ENCODE measurements at regions not wholly inside any gene's neighbourhood (a gene's known extent, or its start where the extent isn't known, plus 50 kb on each side); places are given as distances from the start of the nearest gene placed in this dataset.

- no peaks in the 10 kb centered on the region for H3K4me1 ChIP-seq
- in situ Hi-C loops (cut with MboI; ENCODE audit: low sequenced_read_pairs in 4 of 4) (no loop called here), intact Hi-C loops (cut with DNase I; ENCODE audit: low total_unique reads) (no loop called here)
- TF ChIP-seq CTCF (IDR thresholded peaks at IDR 0.05 in 4 of 5, conservative IDR thresholded peaks at IDR 0.05 in 1 of 5) (no peak), POLR2A (IDR thresholded peaks at IDR 0.05) (no peak)
- H3K9me3 ChIP-seq, result no peaks in the 10 kb centered on the region
- no peaks in the 10 kb centered on the region for H3K27me3 ChIP-seq
- no peak overlapping the region for H3K4me3 ChIP-seq
- ATAC-seq (no peak), DNase-seq (no peak)
- no peak overlapping the region for H3K27ac ChIP-seq
- no peaks in the 10 kb centered on the region for H3K36me3 ChIP-seq
Observed at GRCh38 chr1:30129421-30130055, 593.8 kb downstream of the MATN1 start.

GRCh38 chr1:30129001-30129408 is 594.4 kb downstream of the MATN1 start:
- Histone ChIP-seq H3K4me3 (no peak overlapping the region), H3K27ac (no peak overlapping the region), H3K36me3 (no peaks in the 10 kb centered on the region), H3K27me3 (no peaks in the 10 kb centered on the region), H3K9me3 (no peaks in the 10 kb centered on the region), H3K4me1 (no peaks in the 10 kb centered on the region)
- in situ Hi-C loops (cut with MboI; ENCODE audit: low sequenced_read_pairs in 4 of 4), result no loop called here
- TF ChIP-seq POLR2A (IDR thresholded peaks at IDR 0.05) (no peak), CTCF (IDR thresholded peaks at IDR 0.05 in 4 of 5, conservative IDR thresholded peaks at IDR 0.05 in 1 of 5) (no peak)
- intact Hi-C loops (cut with DNase I; ENCODE audit: low total_unique reads), result no loop called here
- no peak for ATAC-seq
- DNase-seq, result no peak

GRCh38 chr1:30126848-30127247 is 596.5 kb downstream of the MATN1 start:
- ATAC-seq, result no peak
- Histone ChIP-seq H3K36me3 (no peaks in the 10 kb centered on the region), H3K27ac (no peak overlapping the region), H3K27me3 (no peaks in the 10 kb centered on the region), H3K4me1 (no peaks in the 10 kb centered on the region), H3K4me3 (no peak overlapping the region), H3K9me3 (no peaks in the 10 kb centered on the region)
- intact Hi-C loops (cut with DNase I; ENCODE audit: low total_unique reads), result no loop called here
- no peak for DNase-seq
- TF ChIP-seq CTCF (IDR thresholded peaks at IDR 0.05 in 4 of 5, conservative IDR thresholded peaks at IDR 0.05 in 1 of 5) (no peak), POLR2A (IDR thresholded peaks at IDR 0.05) (no peak)
- in situ Hi-C loops (cut with MboI; ENCODE audit: low sequenced_read_pairs in 4 of 4), result no loop called here

- intact Hi-C loops (cut with DNase I; ENCODE audit: low total_unique reads), result no loop called here
- in situ Hi-C loops (cut with MboI; ENCODE audit: low sequenced_read_pairs in 4 of 4), result no loop called here
Observed at GRCh38 chr1:30125821-30126170, 597.6 kb downstream of the MATN1 start.

More at GRCh38 chr1:30125821-30126170, 597.6 kb downstream of the MATN1 start:
- H3K4me1 ChIP-seq, result no peaks in the 10 kb centered on the region
- H3K9me3 ChIP-seq, result no peaks in the 10 kb centered on the region
- H3K27ac ChIP-seq, result no peak overlapping the region
- H3K27me3 ChIP-seq, result no peaks in the 10 kb centered on the region
- no peak for DNase-seq
- H3K36me3 ChIP-seq, result no peaks in the 10 kb centered on the region
- H3K4me3 ChIP-seq, result no peak overlapping the region
- no peak for ATAC-seq
- TF ChIP-seq POLR2A (IDR thresholded peaks at IDR 0.05), result no peak
- no peak for TF ChIP-seq CTCF (IDR thresholded peaks at IDR 0.05 in 4 of 5, conservative IDR thresholded peaks at IDR 0.05 in 1 of 5)

All from gastrocnemius medialis (tissue), 4 donors.